AG10803 (cell line): ENCODE measurements at regions not wholly inside any gene's neighbourhood (a gene's known extent, or its start where the extent isn't known, plus 50 kb on each side); places are given as distances from the start of the nearest gene placed in this dataset.

Experiments used
- DNase-seq: peaks from one replicate; pipeline ENCODE4 v3.0.0; 2010; ENCODE audit warnings: low read depth
- H3K4me3 ChIP-seq: 2 replicates; pipeline ENCODE4 v1.5.1; 2011; ENCODE audit warnings: mild to moderate bottlenecking, low read length, control low read depth
- CTCF ChIP-seq: conservative IDR thresholded peaks from 2 replicates; pipeline ENCODE4 v1.5.1; 2011; ENCODE audit warnings: mild to moderate bottlenecking, low read length, control low read depth, inconsistent platforms

DNA sequence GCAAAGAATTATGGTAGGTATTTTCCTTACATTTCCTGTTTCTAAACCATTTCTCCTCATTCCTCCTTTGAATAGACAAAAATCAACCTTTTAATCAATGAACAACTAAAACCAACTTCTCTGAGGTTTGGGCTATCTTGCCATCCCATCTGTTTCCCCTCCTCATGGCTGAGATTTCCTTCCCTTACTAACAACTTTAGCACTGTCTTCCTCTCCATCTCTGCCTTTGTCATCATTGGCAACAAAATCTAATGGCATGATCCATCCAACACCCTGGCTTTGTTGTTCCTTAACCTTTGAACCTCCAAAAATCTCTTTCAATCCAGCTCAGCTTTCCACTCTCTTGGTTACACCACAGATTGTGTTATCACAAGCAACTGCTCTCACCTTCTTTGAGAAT, 95.3 kb upstream of the FAM136A start:
- no peak for DNase-seq
- TF ChIP-seq CTCF: no peak

GRCh38 chr2:70396612-70397011, 94.7 kb upstream of the FAM136A start:
- peak; percentile 8 for DNase-seq
- H3K4me3 ChIP-seq: no peak overlapping the region
- no peak for TF ChIP-seq CTCF

More for the DNA sequence above, 95.3 kb upstream of the FAM136A start:
- no peak overlapping the region for H3K4me3 ChIP-seq

GRCh38 chr2:70393881-70394280, 92.0 kb upstream of the FAM136A start:
- no peak for TF ChIP-seq CTCF
- H3K4me3 ChIP-seq: no peak overlapping the region
- DNase-seq: no peak

GRCh38 chr2:70391988-70392387, 90.1 kb upstream of the FAM136A start:
- peak; percentile 27 for DNase-seq
- H3K4me3 ChIP-seq: no peak overlapping the region
- TF ChIP-seq CTCF: no peak

- TF ChIP-seq CTCF: no peak
- no peak overlapping the region for H3K4me3 ChIP-seq
- DNase-seq: no peak
Observed at GRCh38 chr2:70391259-70391658, 89.4 kb upstream of the FAM136A start.

GRCh38 chr2:70388813-70389212, 86.9 kb upstream of the FAM136A start:
- no peak for TF ChIP-seq CTCF

DNA sequence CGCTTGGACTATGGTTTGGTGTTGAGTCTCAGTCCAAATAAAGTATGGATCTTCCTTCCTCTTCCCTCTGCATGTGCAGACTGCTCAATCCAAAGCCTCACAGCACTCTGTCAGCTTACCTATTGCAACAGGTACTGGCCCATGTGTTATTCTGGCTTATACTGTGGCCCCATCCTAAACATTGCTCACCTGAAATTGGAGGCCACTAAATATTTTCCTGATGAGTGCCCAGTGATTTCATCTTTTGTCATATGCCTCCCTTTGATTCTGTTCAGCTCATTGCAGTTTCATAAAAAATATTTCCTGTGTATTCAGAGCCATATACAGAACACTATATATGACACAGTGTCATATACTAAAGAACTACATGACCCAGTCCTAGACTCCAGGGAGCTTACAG, 86.3 kb upstream of the FAM136A start:
- H3K4me3 ChIP-seq: no peak overlapping the region
- DNase-seq: no peak
- no peak for TF ChIP-seq CTCF

More at GRCh38 chr2:70388813-70389212, 86.9 kb upstream of the FAM136A start:
- DNase-seq: no peak
- no peak overlapping the region for H3K4me3 ChIP-seq
